Hematopoietic multipotent progenitor cell (in vitro differentiated cells): ENCODE measurements at regions not wholly inside any gene's neighbourhood (a gene's known extent, or its start where the extent isn't known, plus 50 kb on each side); places are given as distances from the start of the nearest gene placed in this dataset.
A peak's percentile ranks its signal among the peaks of the same experiment; 100 is the strongest.
"Not testable (repeated sequence)": the region's sequence is repeated elsewhere in the genome, so short reads cannot be mapped to it uniquely, and the experiment has no call there.

Source experiments
- DNase-seq, 3 donors: peaks; one replicate each; pipeline ENCODE4 v3.0.0-alpha.2; 2011 to 2015; ENCODE audit warnings: low read depth in 2 of 3, low spot score in 2 of 3

- DNase-seq, result no peak
Observed at GRCh38 chr3:153880493-153880892, 240.7 kb upstream of the ARHGEF26 start.

- no peak for DNase-seq
Observed at GRCh38 chr3:153881201-153881600, 240.0 kb upstream of the ARHGEF26 start.

DNA sequence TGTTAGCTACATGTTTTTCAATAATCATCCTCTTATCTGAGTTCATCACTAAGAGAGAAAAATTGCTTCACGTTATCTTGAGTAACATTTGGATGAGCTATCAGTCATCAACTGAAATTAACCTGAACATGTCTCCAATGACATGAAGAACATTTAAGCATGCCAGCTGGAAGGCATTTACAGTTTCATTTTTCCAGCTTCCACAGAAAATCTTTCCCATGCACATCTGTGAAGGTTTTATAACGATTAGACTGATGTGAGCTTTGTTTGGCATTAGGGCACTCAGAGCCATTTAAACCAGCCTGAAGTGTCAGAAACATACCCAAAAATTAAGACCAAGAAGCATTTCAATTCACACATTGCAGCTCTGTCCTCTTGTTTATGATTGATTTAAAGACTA is 235.8 kb upstream of the ARHGEF26 start:
- no peak for DNase-seq

- no peak for DNase-seq
Observed at GRCh38 chr3:153889905-153890334, 231.3 kb upstream of the ARHGEF26 start.

DNA sequence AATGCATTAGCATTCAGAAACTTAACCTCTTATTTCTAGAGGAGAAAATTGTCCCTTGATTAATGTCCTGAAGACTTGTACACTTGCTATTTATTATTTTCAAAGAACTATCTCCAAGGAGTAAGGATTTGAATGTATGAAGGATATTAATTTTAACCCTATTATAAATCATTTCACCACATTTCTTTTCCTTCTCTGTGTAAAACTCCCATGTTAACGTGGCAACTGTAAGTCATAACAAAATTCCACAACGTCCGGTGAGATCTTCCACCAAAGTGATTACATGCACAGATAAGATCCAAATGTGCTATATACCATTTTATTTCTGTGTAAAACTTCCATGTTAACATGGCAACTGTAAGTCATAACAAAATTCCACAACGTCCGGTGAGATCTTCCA is 229.1 kb upstream of the ARHGEF26 start:
- no peak for DNase-seq

GRCh38 chr3:153894857-153895256 is 226.3 kb upstream of the ARHGEF26 start:
- no peak for DNase-seq

- DNase-seq, result no peak
Observed at GRCh38 chr3:153896197-153896596, 225.0 kb upstream of the ARHGEF26 start.

DNA sequence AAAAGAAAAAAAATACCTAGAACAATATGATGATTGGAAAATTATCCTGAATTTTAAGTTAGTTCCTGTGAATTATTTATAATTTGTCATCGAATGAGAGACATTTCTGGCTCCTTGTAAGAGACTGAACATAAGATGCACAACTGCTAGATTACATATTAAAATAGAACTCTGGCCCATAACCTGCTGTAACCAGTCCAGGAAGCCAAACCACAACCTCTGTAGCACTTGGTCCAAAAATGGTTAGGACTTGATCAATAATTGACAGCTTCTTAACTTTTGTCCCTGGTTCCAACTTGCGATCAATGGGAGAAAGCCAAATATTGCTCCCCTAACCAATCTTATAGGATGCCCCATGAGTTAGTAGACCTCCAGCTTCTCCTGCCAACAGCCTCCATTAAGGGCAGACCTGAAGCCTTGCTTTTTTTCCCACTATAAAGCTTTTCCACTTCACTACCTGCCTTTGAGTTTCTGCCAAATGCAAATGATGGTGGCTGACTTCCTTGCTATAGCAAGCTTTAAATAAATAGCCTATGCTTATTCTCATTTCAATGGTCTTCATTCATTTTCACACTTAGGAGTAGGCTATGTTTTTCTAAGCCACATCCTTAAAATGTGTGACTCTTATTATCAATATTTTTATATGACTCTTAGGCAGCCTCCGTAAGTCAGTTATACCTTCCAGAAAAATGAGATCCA is 224.0 kb upstream of the ARHGEF26 start:
- DNase-seq, result no peak

GRCh38 chr3:153897842-153898241 is 223.3 kb upstream of the ARHGEF26 start:
- DNase-seq, result no peak

DNA sequence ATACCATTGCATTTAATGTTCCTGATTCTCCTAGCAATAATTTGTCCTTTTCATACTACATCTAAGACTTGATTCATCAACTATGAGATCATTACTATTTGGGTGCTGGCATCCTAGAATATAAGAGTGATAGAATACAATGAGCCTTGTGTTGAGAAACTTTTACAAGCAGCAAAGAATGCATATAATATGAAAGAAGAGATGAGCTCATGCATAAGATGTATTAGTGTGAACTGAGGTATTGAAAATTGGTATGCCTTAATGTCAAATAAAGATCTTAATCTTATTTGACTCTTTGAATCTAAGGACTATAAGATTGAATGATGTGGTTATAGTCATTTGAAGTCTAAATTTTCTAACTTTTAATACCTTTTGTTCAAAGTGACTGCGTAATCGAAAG is 220.0 kb upstream of the ARHGEF26 start:
- no peak for DNase-seq

DNA sequence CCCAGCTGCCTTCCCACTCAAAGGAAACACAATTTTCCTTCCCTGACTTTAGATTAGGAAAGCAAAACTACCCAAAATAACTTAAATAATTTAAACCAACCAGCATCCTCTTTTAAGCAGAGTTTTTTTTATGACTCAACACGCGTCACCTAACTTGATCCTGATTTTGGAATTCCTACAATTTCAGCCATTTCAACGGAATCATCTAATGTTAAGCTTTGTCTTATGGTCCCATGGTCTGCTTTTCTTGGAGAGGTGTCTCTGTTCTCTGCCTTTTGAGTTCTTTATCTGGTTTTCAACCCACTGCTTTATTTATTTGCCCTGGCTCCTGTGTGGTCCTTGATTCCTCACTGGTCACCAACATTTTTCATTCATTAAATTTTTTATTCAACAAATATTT is 219.2 kb upstream of the ARHGEF26 start:
- DNase-seq, result no peak

GRCh38 chr3:153903430-153903829 is 217.8 kb upstream of the ARHGEF26 start:
- no peak for DNase-seq

DNA sequence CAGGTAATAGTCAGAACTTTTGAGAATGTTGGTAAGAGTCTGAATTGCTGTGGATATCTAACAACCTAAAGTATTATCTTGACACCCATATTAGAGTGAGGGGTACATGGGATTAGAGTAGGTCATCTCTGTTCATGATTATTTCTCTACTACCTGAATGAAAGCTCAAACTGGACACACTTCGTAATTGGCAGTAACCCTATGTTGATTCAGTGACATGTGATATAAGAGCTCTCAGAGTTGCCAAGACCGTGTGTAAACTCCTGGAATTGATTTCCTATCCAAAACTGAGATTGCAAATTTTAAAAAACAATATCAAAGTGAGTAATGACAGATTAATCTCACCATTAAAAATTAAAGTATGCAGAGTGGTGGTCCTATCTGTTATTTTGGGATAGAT is 214.8 kb upstream of the ARHGEF26 start:
- DNase-seq, result no peak

DNA sequence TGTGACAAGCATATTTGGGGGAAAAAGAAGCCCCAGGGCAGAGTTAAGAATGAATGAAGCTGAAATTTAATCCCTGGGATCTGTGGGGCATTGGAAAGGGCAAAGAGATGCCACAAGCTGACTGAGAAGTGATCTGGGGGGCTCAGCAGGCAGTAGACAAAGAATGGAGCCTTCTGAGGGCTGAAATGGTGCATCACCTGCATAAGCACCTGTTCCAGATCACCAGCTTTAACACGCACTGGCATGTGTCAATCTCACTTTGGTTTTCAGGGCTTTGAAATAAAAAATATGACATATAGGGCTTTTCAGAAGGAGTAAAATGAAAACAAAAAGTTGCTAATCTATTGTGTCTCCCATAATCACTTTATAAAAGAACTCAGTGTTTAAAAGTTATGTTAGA is 210.8 kb upstream of the ARHGEF26 start:
- DNase-seq, result no peak

GRCh38 chr3:153911116-153911515 is 210.1 kb upstream of the ARHGEF26 start:
- DNase-seq, result no peak

DNA sequence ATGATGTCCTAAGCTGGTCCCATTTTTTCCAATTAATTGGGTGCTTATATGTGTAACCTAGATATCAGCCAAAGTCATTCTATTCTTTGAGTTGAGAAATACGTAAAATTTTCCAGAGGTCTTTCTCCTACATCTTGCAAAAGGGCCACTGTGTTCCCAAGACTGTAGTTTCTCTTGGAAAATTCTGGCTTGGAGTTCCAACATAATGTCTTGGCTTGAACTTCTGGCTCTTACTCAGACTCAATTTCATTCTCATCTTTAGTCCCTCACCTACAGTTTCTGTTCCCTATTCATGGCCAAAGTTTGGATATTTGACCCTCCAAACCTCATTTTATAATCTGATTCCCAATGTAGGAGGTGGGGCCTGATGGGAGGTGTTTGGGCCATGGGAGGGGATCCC is 201.4 kb upstream of the ARHGEF26 start:
- DNase-seq, result no peak

GRCh38 chr3:153921826-153922225 is 199.4 kb upstream of the ARHGEF26 start:
- DNase-seq, result no peak

DNA sequence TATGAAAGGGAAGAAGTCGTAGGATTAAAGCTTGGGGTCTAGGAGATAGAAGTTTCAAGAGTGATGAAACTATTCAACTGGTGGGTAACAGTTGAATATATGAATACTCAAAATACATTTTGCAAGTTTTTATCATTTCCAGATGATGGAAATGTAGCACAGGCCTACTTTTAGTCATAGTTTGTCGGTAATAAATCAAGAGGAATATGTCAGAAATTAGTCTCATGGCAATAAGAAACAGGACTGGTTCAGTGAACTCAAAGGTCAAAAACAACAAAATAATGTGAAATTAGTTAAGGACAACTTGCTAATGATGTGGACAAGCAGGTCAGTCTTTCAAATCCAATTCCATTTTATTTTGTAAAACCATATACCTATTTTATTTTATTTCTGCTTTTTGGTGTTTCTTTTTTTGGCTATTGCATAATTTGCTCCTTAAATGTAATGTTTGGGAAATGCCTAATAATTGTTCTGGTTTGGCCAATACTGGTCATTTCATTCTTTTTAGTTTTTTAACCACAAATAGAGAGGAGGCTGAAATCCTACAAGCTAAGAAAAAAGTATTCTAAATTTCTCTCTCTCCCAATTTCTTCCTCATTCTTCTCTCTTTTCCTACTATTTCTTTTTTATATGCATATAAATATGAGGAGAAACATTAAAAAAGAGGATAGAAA is 195.2 kb upstream of the ARHGEF26 start:
- DNase-seq, result no peak

GRCh38 chr3:153927107-153927506 is 194.1 kb upstream of the ARHGEF26 start:
- DNase-seq, result peak in 2 of 3 donors; percentile 11 to 52

- DNase-seq, result no peak
Observed at GRCh38 chr3:153928851-153929250, 192.3 kb upstream of the ARHGEF26 start.

GRCh38 chr3:153933481-153933880 is 187.7 kb upstream of the ARHGEF26 start:
- DNase-seq, result not testable (repeated sequence)

DNA sequence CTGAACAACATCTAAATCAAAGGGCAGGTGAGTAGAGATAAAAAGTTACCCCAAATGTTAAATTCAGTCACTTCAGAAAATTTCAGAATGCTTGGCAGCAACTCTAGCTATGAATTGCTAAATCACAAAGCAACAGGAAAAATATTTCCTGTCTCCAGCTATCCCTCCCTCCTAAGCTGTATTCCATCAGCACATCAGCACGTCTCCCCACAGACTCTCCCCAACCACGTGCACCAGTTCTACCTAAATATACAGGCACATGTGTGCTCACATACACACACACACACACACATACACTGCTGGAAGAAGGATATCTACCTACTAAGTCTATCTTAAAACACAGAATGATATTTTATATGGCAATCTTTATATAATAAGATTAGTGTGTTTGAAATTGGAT is 177.1 kb upstream of the ARHGEF26 start:
- no peak for DNase-seq

- no peak for DNase-seq
Observed at GRCh38 chr3:153951276-153951675, 169.9 kb upstream of the ARHGEF26 start.
